NCI-H1105 (cell line): ENCODE measurements at regions not wholly inside any gene's neighbourhood (a gene's known extent, or its start where the extent isn't known, plus 50 kb on each side); places are given as distances from the start of the nearest gene placed in this dataset.

ENCODE experiments used
- DNase-seq: peaks from one replicate; lab custom pipeline; 2025; lab: John Stamatoyannopoulos, UW

- peak; percentile 23 for DNase-seq
These were observed 57.3 kb upstream of the TCEAL2 start for GRCh38 chrX:102067966-102068723.

DNA sequence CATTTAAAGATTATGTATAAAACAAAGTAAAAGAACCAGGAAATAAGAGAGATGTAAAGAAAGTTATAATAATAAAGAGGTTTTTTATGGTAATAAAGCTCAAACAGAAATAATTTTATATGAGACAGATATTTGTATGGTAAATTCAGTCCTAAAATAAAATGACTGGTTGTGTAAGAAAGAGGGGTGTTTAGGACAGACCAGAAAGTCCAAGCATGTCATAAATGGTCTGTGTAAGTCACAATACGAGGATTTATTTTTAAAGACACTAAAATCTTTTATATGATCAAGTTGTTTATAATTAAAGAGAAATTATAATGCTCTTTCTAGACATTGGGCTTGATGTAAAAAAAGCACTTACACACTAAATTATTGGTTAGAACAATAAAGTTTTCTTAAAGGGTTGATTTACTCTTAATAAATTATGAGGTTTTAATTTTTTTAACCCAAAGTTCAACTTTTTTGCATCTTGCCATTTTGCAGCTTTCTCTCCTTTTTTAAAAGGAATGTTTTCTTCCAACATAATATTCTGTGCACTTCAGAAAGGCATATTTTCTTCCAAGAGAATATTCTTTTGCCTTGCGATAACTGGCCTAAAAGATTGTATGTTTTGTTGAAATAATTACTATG lies 61.9 kb upstream of the TCEAL2 start:
- no peak for DNase-seq

- DNase-seq, result no peak
These were observed 81.0 kb upstream of the TCEAL2 start for GRCh38 chrX:102044496-102044895.

GRCh38 chrX:102043380-102043779 lies 82.1 kb upstream of the TCEAL2 start:
- DNase-seq, result no peak

- no peak for DNase-seq
These were observed 82.8 kb upstream of the TCEAL2 start for GRCh38 chrX:102042372-102043325.

GRCh38 chrX:102029026-102029425 lies 96.5 kb upstream of the TCEAL2 start:
- no peak for DNase-seq

DNA sequence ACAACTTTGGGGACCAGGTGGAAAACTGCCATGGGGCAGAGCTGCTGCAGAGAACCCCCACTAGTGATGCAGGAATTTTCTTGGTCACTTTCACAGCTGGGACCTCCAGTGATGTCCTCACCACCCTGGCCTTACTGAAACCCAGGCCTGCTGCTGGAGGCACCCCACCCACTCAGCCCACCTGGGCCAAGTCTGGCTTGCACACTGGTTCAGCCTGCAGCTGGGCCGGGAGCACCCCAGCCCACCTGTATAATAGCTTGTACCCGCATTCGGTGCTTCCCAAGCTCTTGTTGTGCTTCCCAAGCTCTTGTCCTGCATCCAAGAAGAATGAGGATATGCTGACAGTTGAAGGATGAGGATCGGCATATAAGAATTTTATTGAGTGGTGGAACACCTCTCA lies 86.4 kb upstream of the ZMAT1 start:
- no peak for DNase-seq

DNA sequence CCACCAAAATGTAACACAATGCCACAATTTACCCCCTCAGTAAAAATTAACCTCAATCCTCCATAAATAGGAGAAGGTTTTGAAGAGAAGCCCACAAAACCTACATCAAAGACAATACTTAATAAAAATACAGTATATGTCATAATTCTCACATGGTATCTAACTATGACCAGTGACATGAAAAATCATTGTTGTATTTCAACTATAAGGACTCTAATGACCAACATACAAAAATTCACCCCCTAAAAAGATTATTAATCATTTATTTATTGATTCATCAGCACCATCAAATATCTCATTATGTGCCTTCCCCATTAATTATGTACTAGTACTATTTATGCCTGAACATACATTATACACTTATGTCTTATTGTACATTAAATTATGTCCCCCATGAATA lies 77.1 kb upstream of the ZMAT1 start:
- no peak for DNase-seq

DNA sequence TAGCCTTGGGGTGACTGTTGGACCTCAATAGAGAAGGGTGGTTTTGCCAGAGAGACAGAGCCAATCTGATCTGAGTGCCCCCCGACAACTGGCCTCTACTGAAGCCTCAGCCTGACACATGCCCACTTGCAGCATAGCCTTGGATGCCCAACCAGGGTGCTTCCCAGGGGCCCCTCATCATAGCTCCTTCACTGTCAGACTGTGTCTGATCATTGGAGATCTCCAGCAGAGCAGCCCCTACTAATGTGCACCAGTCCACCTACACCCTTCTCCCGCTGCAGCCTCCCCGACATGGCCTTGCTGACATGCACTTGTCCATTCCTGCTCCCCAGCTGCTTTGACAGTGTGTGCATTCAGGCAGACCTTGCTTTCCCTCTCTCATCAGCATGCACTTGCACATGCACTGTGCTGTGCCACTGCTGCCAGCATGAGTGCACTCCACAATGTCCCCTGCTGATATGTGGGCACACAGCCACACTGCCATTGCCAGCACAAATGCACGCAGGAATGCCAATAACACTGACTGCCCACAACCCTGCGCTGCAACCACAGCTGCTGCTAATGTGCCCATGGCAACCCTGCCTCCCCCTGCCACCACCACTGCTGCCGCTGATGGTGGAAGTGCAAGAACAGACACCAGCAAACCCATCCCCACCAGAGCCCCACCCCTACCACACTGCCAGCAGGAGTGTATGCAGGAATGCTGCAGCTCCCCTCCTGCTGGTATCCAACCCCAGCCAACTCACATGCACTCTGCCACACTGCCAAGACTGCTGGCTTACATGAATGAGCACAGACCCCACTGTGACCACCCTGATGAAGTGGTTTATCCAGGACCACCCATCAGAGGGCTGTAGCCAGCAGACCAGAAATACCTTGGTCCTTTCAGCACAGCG lies 68.1 kb upstream of the ZMAT1 start:
- no peak for DNase-seq

DNA sequence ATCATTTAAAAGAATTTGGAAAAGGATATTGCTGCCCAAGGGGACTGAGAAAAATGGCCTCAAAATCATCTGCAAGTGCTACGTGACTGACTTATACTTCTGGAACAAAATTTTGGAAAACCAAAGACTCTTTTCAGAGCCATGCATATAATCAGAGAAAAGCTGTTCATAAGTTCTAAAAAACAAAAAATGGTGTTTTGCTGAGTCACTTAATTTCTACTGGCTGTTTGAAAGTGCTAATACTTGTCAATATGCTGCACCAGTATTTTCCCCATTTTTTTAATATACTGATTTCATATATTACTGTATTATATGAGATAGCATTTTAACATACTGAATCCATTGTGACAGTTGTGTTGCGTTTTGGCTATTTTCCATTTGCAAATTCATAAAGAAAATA lies 61.5 kb upstream of the ZMAT1 start:
- DNase-seq, result no peak

DNA sequence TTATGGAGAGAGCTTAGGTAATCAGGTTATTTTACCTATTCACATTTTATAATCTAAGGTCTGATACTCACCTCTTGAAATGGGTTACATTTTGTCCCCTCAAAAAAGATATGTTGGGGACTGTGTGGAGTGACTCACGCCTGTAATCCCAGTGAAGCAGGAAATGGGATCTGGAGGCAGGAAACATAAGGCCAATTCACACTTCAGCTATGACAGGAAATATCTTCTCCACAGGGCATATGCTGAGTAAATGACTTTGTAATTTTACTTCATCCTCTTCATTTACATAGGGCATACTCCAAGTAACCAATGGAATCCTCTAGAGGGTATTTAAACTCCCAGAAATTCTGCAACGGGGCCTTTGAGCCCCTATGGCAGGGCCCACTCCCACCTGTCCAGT lies 54.8 kb upstream of the ZMAT1 start:
- DNase-seq, result no peak
